ENCODE measurements at regions not wholly inside any gene's neighbourhood (a gene's known extent, or its start where the extent isn't known, plus 50 kb on each side); places are given as distances from the start of the nearest gene placed in this dataset.

DNA sequence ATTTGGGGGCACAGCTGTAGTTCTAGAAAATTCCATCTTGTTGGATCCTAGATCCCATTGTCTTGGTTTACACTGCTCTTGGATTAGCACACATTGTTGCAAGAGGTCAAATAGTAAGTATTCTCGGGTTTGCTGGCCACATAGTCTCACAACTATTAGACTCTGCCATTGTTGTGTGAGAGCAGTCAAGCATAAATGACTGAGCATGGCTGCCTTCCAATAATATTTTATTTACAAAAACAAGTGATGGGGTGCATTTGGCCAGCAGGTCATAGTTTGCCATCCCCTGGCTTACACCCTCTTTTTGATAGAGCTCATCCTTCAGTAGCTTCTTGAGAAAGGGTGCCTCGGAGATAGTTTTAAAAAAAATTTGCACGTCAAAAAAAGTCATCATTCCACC is 77.9 kb upstream of the ALX4 start:
- Mint-ChIP-seq H3K9me3 (peaks cover 9 to 14% of the 10 kb centered on the region in 2 experiments), H3K27me3 (ENCODE audit: low read depth) (peaks cover 31% of the 10 kb centered on the region), H3K4me1 (peaks cover 16 to 20% of the 10 kb centered on the region in 2 experiments), H3K27ac (no peak overlapping the region), H3K4me3 (no peak overlapping the region), H3K36me3 (ENCODE audit: insufficient read depth in 1 of 3, low read depth in 3 of 3) (peaks cover 3 to 17% (median 4%) of the 10 kb centered on the region in 3 experiments; a peak in 5 of 7 replicates)
- H3K79me2 ChIP-seq (ENCODE audit: insufficient read depth, low read length), result no peaks in the 10 kb centered on the region
- H2BK15ac ChIP-seq (ENCODE audit: low read depth, low read length), result no peak overlapping the region
- H3K79me1 ChIP-seq (ENCODE audit: insufficient read depth, low read depth, low read length, poor library complexity, severe bottlenecking), result no peaks in the 10 kb centered on the region
- H4K5ac ChIP-seq (ENCODE audit: insufficient read length, low read depth, low read length), result no peak overlapping the region
- H3K4me1 ChIP-seq (ENCODE audit: insufficient read depth, low read length), result no peaks in the 10 kb centered on the region; the same call in 1 of the 2 replicates
- H4K8ac ChIP-seq (replicated peaks; ENCODE audit: insufficient read length, low read depth, low read length), result no peak overlapping the region
- no peak overlapping the region for H3K4me2 ChIP-seq (ENCODE audit: insufficient read depth, insufficient read length, low read length)
- TF ChIP-seq, protein P1, sequence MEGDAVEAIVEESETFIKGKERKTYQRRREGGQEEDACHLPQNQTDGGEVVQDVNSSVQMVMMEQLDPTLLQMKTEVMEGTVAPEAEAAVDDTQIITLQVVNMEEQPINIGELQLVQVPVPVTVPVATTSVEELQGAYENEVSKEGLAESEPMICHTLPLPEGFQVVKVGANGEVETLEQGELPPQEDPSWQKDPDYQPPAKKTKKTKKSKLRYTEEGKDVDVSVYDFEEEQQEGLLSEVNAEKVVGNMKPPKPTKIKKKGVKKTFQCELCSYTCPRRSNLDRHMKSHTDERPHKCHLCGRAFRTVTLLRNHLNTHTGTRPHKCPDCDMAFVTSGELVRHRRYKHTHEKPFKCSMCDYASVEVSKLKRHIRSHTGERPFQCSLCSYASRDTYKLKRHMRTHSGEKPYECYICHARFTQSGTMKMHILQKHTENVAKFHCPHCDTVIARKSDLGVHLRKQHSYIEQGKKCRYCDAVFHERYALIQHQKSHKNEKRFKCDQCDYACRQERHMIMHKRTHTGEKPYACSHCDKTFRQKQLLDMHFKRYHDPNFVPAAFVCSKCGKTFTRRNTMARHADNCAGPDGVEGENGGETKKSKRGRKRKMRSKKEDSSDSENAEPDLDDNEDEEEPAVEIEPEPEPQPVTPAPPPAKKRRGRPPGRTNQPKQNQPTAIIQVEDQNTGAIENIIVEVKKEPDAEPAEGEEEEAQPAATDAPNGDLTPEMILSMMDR (conservative IDR thresholded peaks at IDR 0.05), result no peak
- no peak for DNase-seq
- no peak overlapping the region for H2BK120ac ChIP-seq (ENCODE audit: low read depth, low read length, poor library complexity, severe bottlenecking)
- H3K18ac ChIP-seq (ENCODE audit: insufficient read length, low read depth, low read length), result no peak overlapping the region
- H3K9ac ChIP-seq (ENCODE audit: extremely low read depth, insufficient read length, low read length), result no peak overlapping the region
- H2AK5ac ChIP-seq (ENCODE audit: insufficient read length, low read length), result no peak overlapping the region
- H3T11ph ChIP-seq (ENCODE audit: low read length), result no peak overlapping the region
- no peak overlapping the region for H2BK12ac ChIP-seq (ENCODE audit: insufficient read length, low read depth, low read length)
- H4K20me1 ChIP-seq (ENCODE audit: control insufficient read depth, insufficient read depth, insufficient read length), result no peaks in the 10 kb centered on the region
- no peak overlapping the region for H3K4ac ChIP-seq (ENCODE audit: low read depth, low read length)
- no peak overlapping the region for H3K27ac ChIP-seq (ENCODE audit: insufficient read length, low read depth, low read length)
- H4K91ac ChIP-seq (ENCODE audit: insufficient read length, low read depth, low read length), result no peak overlapping the region
- WGBS (ENCODE audit: extremely low coverage, insufficient read length, low lambda C conversion rate), result no CpG with 5 or more reads among the region's 3 CpGs
- no peaks in the 10 kb centered on the region for H3K9me3 ChIP-seq (ENCODE audit: control insufficient read depth, low read depth, low read length)
- H2BK5ac ChIP-seq (ENCODE audit: insufficient read length, low read length), result no peak overlapping the region
- no peaks in the 10 kb centered on the region for H3K27me3 ChIP-seq (ENCODE audit: insufficient read depth, low read length)
- H3K23ac ChIP-seq (ENCODE audit: insufficient read length, low read depth, low read length), result no peak overlapping the region
- peaks cover 3% of the 10 kb centered on the region for H3K23me2 ChIP-seq (ENCODE audit: insufficient read length, low read depth, low read length, poor library complexity, severe bottlenecking)
- H3K14ac ChIP-seq (ENCODE audit: insufficient read depth, low read length), result no peak overlapping the region
- H2AFZ ChIP-seq (ENCODE audit: low read length), result no peak overlapping the region
- H2BK20ac ChIP-seq (ENCODE audit: low read depth, low read length, poor library complexity, severe bottlenecking), result no peak overlapping the region
- H3K56ac ChIP-seq (ENCODE audit: insufficient read length, low read depth, low read length), result no peak overlapping the region
